Testis (tissue), 2 donors: ENCODE measurements at regions not wholly inside any gene's neighbourhood (a gene's known extent, or its start where the extent isn't known, plus 50 kb on each side); places are given as distances from the start of the nearest gene placed in this dataset.

Experiments
- DNase-seq: peaks from one replicate; pipeline ENCODE4 v3.0.0-alpha.2; 2019
- H3K27ac ChIP-seq, 2 donors: fragments of 200-600 bp; sonication (generic); one replicate each; pipeline ENCODE4 v1.5.1; 2019
- H3K27me3 ChIP-seq: fragments of 200-600 bp; sonication (generic); one replicate; pipeline ENCODE4 v1.5.1; 2019
- H3K36me3 ChIP-seq: fragments of 200-600 bp; sonication (generic); one replicate; pipeline ENCODE4 v1.5.1; 2017; ENCODE audit warnings: low read depth; ENCODE audit errors: missing control alignments
- H3K4me1 ChIP-seq: fragments of 200-600 bp; sonication (generic); one replicate; pipeline ENCODE4 v1.5.1; 2019
- H3K4me3 ChIP-seq, 2 donors: fragments of 200-600 bp; sonication (generic); one replicate each; pipeline ENCODE4 v1.5.1; 2017 to 2019
- H3K9me3 ChIP-seq: fragments of 200-600 bp; sonication (generic); one replicate; pipeline ENCODE4 v1.5.1; 2017
- POLR2A ChIP-seq: fragments of 450-650 bp; IDR thresholded peaks from one replicate; pipeline ENCODE4 v1.6.1; 2017; ENCODE audit warnings: antibody characterized with exemption, mild to moderate bottlenecking, moderate library complexity
- WGBS, 2 donors: methylation state at CpG; one replicate each; pipeline ENCODE4 v1.1.5; 2018; 5-methylcytosine and 5-hydroxymethylcytosine counted together
- intact Hi-C: fragments of 100-400 bp; cut with DNase I; formaldehyde crosslinking; loops from one replicate; pipeline ENCODE4 v1.15.1; 2023; ENCODE audit warnings: low total_unique reads
- TF ChIP-seq, protein P1 (sequence below), 3 experiments: fragments of 450-650 bp in 2 of 3; fragments of 200-600 bp in 1 of 3; sonication (generic) in 1 of 3; IDR thresholded peaks; one replicate each; pipeline ENCODE4 v1.5.1; 2016 to 2019; ENCODE audit warnings: antibody characterized with exemption in 3 of 3, mild to moderate bottlenecking in 2 of 3, moderate library complexity in 1 of 3

DNA sequence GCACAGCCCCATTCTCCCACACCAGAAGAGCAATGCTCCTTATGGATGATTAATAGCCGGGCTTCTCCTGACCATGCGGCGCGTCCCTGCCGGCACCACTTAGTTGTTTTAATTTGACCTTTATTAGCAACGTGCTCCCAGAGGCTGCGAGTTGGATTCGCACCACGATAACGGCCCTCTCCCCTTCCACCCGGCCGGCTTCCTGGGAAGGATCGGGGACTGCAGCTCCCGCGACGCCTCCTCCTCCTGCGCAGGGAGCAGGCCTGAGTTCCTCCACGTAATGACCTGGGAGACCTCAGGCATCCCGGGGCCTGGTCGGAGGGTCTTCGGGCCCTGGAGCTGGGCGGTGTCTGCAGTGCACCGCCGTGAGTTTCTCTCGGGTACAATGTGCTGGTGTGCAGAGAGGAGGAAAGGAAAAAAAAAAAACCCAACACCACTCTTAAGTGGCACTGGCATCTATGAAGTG, 243.3 kb upstream of the TOPAZ1 start:
- 0 to 2% methylated on average over 18 to 25 of the region's 25 CpGs for WGBS, 2 donors
- TF ChIP-seq, protein P1, sequence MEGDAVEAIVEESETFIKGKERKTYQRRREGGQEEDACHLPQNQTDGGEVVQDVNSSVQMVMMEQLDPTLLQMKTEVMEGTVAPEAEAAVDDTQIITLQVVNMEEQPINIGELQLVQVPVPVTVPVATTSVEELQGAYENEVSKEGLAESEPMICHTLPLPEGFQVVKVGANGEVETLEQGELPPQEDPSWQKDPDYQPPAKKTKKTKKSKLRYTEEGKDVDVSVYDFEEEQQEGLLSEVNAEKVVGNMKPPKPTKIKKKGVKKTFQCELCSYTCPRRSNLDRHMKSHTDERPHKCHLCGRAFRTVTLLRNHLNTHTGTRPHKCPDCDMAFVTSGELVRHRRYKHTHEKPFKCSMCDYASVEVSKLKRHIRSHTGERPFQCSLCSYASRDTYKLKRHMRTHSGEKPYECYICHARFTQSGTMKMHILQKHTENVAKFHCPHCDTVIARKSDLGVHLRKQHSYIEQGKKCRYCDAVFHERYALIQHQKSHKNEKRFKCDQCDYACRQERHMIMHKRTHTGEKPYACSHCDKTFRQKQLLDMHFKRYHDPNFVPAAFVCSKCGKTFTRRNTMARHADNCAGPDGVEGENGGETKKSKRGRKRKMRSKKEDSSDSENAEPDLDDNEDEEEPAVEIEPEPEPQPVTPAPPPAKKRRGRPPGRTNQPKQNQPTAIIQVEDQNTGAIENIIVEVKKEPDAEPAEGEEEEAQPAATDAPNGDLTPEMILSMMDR (IDR thresholded peaks at IDR 0.05), result no peak
- no peak for TF ChIP-seq POLR2A
- no peaks in the 10 kb centered on the region for H3K27me3 ChIP-seq
- H3K36me3 ChIP-seq, result no peaks in the 10 kb centered on the region
- peak overlapping the region; percentile 36 to 64 for H3K4me3 ChIP-seq
- H3K27ac ChIP-seq, result no peak overlapping the region
- no peaks in the 10 kb centered on the region for H3K9me3 ChIP-seq
- intact Hi-C loops, result no loop called here
- no peak for DNase-seq
- peaks cover 29% of the 10 kb centered on the region for H3K4me1 ChIP-seq

DNA sequence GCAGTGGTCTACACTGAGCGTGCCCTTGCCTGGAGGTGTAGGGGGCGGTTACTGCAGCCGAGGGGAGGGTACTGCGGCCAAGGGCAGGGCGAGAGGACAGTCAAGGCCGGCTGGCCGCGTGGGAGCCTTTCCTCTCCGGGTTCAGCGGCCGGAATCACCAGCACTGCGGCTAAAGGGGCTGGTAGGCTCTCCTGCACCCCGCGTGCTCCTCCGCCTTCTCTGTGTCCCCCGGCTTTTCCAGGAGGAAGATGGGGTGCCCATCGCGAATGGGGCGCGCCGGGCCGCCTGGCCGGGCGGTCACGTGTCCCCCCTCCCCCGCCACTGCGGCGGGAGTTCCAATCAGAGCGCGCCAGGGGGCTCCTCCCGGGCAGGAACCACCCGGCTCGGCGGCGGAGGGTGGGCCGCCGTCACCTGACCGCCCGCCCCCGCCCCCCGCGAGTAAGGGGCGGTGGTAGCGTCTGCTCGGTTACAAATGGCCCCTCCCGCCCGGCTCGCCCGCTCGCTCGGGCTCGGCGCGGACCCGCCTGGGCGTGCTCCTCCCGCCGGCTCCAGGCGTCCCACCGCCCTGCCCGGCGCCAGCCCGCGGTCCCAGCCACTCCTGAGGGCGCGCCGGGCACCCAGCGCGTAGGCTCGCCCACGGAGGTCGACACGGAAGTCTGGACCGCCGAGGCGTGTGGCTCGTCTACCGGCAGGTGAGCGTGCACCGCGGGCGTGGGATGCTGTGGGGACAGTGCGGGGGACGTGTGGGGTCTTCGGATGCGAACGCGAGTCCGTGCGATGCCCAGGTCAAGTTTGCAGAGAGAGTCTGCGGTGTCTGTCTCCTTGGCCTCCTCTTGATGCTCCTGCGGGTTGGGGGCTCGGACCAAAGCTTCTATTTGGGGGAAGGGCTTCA, 242.6 kb upstream of the TOPAZ1 start:
- Histone ChIP-seq H3K27me3 (no peaks in the 10 kb centered on the region), H3K4me3 (peak overlapping the region; percentile 36 to 64), H3K4me1 (peaks cover 29% of the 10 kb centered on the region), H3K9me3 (no peaks in the 10 kb centered on the region), H3K27ac (no peak overlapping the region), H3K36me3 (no peaks in the 10 kb centered on the region)
- TF ChIP-seq, protein P1 (IDR thresholded peaks at IDR 0.05), result no peak
- TF ChIP-seq POLR2A, result no peak
- WGBS, 2 donors, result 1 to 3% methylated on average over 27 to 54 of the region's 93 CpGs
- intact Hi-C loops, result no loop called here
- DNase-seq, result peak; percentile 68

DNA sequence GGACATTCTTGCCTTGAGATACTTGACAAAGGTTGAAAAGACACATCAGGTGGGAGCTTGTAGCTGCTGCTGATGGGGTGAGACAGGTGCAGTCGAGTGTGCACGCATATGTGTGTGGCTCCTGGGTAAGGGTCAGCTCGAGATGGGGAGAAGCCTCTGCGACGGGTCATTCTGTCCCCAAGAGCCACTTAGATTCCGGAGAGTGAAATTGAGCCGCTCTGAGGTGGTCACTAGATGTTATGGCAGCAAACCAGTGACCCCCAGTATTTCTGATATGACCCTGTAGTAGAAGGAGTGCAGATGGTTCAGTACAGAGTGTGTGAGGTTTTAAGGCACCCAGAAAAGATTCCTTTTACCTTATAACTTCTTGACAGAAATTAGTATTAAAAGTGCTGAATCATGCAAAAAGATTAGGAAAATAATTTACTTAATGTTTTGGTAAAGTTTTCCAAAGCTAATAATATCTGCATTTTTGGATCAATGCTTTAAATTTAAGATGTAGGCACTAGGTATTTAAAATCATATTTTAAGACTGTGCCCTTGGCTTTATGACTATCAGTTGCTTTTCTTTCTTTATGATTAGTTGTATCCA, 241.9 kb upstream of the TOPAZ1 start:
- Histone ChIP-seq H3K27me3 (no peaks in the 10 kb centered on the region), H3K9me3 (no peaks in the 10 kb centered on the region), H3K4me3 (peak overlapping the region; percentile 36 to 64), H3K4me1 (peaks cover 29% of the 10 kb centered on the region), H3K36me3 (no peaks in the 10 kb centered on the region), H3K27ac (no peak overlapping the region)
- TF ChIP-seq, protein P1 (IDR thresholded peaks at IDR 0.05), result no peak
- TF ChIP-seq POLR2A, result no peak
- 43 to 57% methylated on average over 7 of the region's 7 CpGs for WGBS, 2 donors
- intact Hi-C loops, result no loop called here
- no peak for DNase-seq

- Histone ChIP-seq H3K4me3 (no peak overlapping the region), H3K36me3 (no peaks in the 10 kb centered on the region), H3K9me3 (no peaks in the 10 kb centered on the region), H3K27ac (no peak overlapping the region), H3K4me1 (peaks cover 22% of the 10 kb centered on the region), H3K27me3 (no peaks in the 10 kb centered on the region)
- TF ChIP-seq, protein P1 (IDR thresholded peaks at IDR 0.05), result no peak
- no peak for TF ChIP-seq POLR2A
- WGBS, 2 donors, result 62 to 82% methylated on average over 3 of the region's 3 CpGs
- DNase-seq, result no peak
- intact Hi-C loops, result no loop called here
Measured at GRCh38 chr3:44000586-44000985, 241.1 kb upstream of the TOPAZ1 start.
